HG02870 (cell line): ENCODE measurements at regions not wholly inside any gene's neighbourhood (a gene's known extent, or its start where the extent isn't known, plus 50 kb on each side); places are given as distances from the start of the nearest gene placed in this dataset.

ENCODE experiments used
- ATAC-seq: cut with Tn5 transposase; IDR thresholded peaks from one replicate; pipeline ENCODE4 v1.9.1; 2021; ENCODE audit warnings: mild to moderate bottlenecking, moderate library complexity; ENCODE audit not compliant: unreplicated experiment

GRCh38 chr3:16807391-16807790, 77.4 kb upstream of the PLCL2 start:
- ATAC-seq = no peak

GRCh38 chr3:16808393-16809107, 76.2 kb upstream of the PLCL2 start:
- ATAC-seq = no peak

- ATAC-seq = no peak
Observed at GRCh38 chr3:16809482-16809881, 75.3 kb upstream of the PLCL2 start.

GRCh38 chr3:16809993-16810392, 74.8 kb upstream of the PLCL2 start:
- no peak for ATAC-seq

- no peak for ATAC-seq
Observed at GRCh38 chr3:16810593-16811367, 74.0 kb upstream of the PLCL2 start.

GRCh38 chr3:16811950-16812349, 72.8 kb upstream of the PLCL2 start:
- ATAC-seq = no peak

GRCh38 chr3:16813336-16813735, 71.4 kb upstream of the PLCL2 start:
- ATAC-seq = no peak

- peak; percentile 80 for ATAC-seq
Observed at GRCh38 chr3:16816048-16816780, 68.5 kb upstream of the PLCL2 start.

- ATAC-seq = no peak
Observed at GRCh38 chr3:16817197-16817596, 67.6 kb upstream of the PLCL2 start.

- no peak for ATAC-seq
Observed at GRCh38 chr3:16818194-16818593, 66.6 kb upstream of the PLCL2 start.

- ATAC-seq = no peak
Observed at GRCh38 chr3:16818945-16819344, 65.8 kb upstream of the PLCL2 start.

GRCh38 chr3:16820485-16820884, 64.3 kb upstream of the PLCL2 start:
- ATAC-seq = no peak

GRCh38 chr3:16821053-16821452, 63.7 kb upstream of the PLCL2 start:
- no peak for ATAC-seq

GRCh38 chr3:16824081-16824696, 60.6 kb upstream of the PLCL2 start:
- peak; percentile 59 for ATAC-seq

GRCh38 chr3:16825617-16826204, 59.0 kb upstream of the PLCL2 start:
- ATAC-seq = no peak

- ATAC-seq = peak; percentile 40
Observed at GRCh38 chr3:16828815-16829214, 55.9 kb upstream of the PLCL2 start.

GRCh38 chr3:16831846-16832245, 52.9 kb upstream of the PLCL2 start:
- ATAC-seq = no peak

- no peak for ATAC-seq
Observed at GRCh38 chr3:16834214-16834613, 50.5 kb upstream of the PLCL2 start.

- ATAC-seq = no peak
Observed at GRCh38 chr3:16834753-16835152, 50.0 kb upstream of the PLCL2 start.
